SK-N-SH (cell line): ENCODE measurements at regions not wholly inside any gene's neighbourhood (a gene's known extent, or its start where the extent isn't known, plus 50 kb on each side); places are given as distances from the start of the nearest gene placed in this dataset.

Experiments used
- CTCF ChIP-seq: fragments of 200-600 bp; sonication (generic); IDR thresholded peaks from 2 replicates; pipeline ENCODE4 v1.6.1; 2017; ENCODE audit warnings: antibody characterized with exemption, mild to moderate bottlenecking, moderate library complexity
- EP300 ChIP-seq, 2 experiments: IDR thresholded peaks; 2 replicates each; pipeline versions ENCODE4 v1.4.0 to v1.6.1; 2012; ENCODE audit warnings: borderline replicate concordance in 1 of 2, low read depth in 1 of 2, low read length in 1 of 2
- FOXM1 ChIP-seq: IDR thresholded peaks from 2 replicates; pipeline ENCODE4 v1.4.0; 2012; ENCODE audit warnings: low read depth, mild to moderate bottlenecking
- GATA2 ChIP-seq: sonication (generic); formaldehyde crosslinking; IDR thresholded peaks from 2 replicates; pipeline ENCODE4 v1.5.0; 2020; ENCODE audit warnings: mild to moderate bottlenecking, missing genetic modification reagents
- TAF1 ChIP-seq: IDR thresholded peaks from 2 replicates; pipeline ENCODE4 v1.6.1; 2012; ENCODE audit warnings: low read depth, mild to moderate bottlenecking, low read length, moderate library complexity, borderline replicate concordance
- TF ChIP-seq, protein P1 (sequence below): IDR thresholded peaks from 2 replicates; pipeline ENCODE4 v1.4.0; 2012; ENCODE audit warnings: low read depth

DNA sequence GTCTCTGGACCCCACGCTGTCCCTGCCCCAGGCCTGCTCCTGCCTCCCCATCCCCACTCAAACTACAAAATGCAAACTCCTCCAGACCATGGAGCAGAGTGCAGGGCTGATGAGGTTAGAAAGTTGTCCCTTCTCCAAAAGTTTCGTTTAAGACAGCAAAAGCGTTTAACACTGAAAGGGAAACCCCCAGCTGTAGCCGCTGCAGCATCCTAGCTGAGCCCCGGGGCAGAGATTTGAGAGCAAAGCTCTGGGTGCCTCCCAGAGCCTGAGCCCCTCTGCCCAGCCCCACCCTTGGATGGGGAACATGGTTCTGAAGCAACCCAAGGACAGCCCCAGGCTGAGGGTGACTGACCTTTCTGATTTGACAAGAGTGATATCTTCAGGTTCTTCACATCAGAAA lies 52.8 kb upstream of the ENO4 start:
- TF ChIP-seq CTCF, result no peak
- TF ChIP-seq TAF1, result no peak
- TF ChIP-seq GATA2, result no peak
- no peak for TF ChIP-seq EP300 (IDR thresholded peaks at IDR 0.05; ENCODE audit: borderline replicate concordance in 1 of 2, low read depth in 1 of 2, low read length in 1 of 2)
- no peak for TF ChIP-seq FOXM1
- TF ChIP-seq, protein P1, sequence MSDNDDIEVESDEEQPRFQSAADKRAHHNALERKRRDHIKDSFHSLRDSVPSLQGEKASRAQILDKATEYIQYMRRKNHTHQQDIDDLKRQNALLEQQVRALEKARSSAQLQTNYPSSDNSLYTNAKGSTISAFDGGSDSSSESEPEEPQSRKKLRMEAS, result no peak
